GM18858 (cell line): ENCODE measurements at regions not wholly inside any gene's neighbourhood (a gene's known extent, or its start where the extent isn't known, plus 50 kb on each side); places are given as distances from the start of the nearest gene placed in this dataset.
"Not testable (repeated sequence)": the region's sequence is repeated elsewhere in the genome, so short reads cannot be mapped to it uniquely, and the experiment has no call there.

Experiments used
- ATAC-seq: cut with Tn5 transposase; IDR thresholded peaks from one replicate; pipeline ENCODE4 v1.9.1; 2021; ENCODE audit not compliant: unreplicated experiment

DNA sequence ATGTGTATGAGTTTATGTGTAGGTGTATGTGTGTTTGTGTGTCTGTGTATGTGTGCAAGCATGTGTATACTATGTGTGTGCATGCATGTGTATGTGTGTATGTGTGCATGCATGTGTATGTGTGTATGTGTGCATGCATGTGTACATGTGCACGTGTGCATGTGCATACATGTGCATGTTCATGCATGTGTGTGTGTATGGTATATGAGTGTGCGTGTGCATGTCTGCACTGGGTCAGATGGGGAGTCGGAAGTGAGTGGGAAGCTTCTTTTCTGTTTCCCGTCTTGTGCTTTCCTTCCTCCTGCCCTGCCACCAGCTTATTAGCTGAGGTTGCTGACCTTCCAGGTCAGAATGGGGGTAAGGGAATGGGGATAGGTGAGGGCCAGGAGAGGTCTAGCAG, 174.7 kb downstream of the MAP2K4 start:
- ATAC-seq: no peak

DNA sequence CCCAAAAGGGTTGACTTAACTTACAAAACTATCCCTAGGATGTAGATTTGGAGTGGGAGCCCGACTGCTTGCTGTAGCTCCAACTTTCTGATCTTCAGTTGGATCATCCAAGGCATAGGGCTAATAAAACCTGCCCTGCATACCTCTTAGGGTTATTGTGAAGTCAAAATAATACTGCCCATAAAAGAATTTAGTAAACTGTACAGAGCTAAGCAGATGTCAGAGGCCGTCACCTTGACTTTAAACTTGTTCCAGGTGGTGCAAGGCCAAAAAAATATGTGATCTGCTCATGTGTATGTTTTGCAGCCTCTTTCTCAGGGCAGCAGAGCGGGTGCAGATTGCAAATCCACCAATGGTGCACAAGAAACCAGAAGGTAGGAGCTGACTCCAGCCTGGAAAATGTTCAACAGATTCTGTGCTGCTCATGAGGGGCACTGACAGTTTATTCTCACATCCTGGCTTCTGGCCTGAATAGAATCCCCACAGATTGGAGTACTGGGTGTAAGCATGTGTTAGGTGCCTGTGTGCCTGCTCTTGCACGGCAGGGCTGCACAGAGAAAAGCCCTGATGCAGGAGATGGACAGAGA, 180.7 kb downstream of the MAP2K4 start:
- ATAC-seq: no peak

DNA sequence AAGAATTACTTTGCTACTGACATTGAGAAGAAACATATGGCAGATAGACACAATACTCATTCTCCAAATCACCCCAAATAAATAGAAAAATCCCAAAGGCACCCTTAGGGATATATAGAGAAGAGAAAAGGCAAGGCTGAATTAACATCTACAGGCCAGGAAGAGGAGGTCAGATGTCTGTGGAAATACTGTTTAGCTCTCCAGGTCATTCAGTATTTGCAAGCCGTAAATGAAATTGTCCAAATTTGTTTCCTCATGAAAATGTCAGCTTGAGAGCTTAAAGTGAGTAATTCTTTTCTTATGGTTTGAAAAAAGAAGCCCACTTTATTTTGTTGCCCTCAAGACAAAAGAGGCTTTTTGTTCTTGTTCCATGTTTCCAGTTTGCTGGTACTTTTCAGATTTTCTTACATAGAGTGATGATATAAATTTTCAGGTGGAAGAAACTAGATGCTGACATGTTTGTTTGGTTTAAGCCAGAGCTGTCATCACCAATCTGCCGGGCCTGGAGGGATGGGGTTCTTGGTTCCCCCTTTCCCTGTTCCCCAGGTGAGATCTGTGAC, 189.0 kb downstream of the MAP2K4 start:
- no peak for ATAC-seq

GRCh38 chr17:12220714-12221439, 200.2 kb downstream of the MAP2K4 start:
- not testable (repeated sequence) for ATAC-seq

- no peak for ATAC-seq
Observed at GRCh38 chr17:12222392-12222791, 201.7 kb downstream of the MAP2K4 start.

GRCh38 chr17:12227547-12227946, 206.9 kb downstream of the MAP2K4 start:
- no peak for ATAC-seq

GRCh38 chr17:12229335-12229734, 208.7 kb downstream of the MAP2K4 start:
- no peak for ATAC-seq

GRCh38 chr17:12230481-12231354, 210.0 kb downstream of the MAP2K4 start:
- no peak for ATAC-seq

DNA sequence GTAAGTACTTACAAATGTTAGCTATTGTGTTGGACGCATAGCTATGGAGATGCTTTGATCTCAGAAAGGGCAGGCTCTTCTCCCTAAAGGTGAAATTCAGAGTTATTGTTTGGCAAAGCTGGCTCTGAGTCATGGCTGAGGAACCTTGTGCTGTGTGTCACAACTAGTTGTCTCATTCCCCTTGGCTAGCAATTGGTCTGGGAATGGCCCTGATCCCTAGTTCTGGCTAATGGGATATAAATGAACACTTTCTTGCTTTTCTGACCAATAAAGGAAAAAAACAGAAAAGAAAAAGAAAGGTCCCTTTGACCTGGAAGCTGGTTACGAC, 210.6 kb downstream of the MAP2K4 start:
- ATAC-seq: no peak

DNA sequence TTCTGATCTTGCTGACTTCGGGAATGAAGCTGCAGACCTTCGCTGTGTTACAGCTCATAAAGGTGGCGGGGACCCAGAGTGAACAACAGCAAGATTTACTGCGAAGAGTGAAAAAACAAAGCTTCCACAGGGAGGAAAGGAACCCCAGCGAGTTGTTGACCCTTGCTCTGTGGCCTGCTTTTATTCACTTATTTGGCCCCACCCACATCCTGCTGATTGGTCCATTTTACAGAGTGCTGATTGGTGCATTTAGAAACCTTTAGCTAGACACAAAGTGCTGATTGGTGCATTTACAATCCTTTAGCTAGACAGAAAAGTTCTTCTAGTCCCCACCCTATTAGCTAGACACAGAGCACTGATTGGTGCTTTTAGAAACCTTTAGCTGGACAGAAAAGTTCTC, 218.3 kb downstream of the MAP2K4 start:
- not testable (repeated sequence) for ATAC-seq

GRCh38 chr17:12242345-12242954, 221.8 kb downstream of the MAP2K4 start:
- ATAC-seq: no peak

DNA sequence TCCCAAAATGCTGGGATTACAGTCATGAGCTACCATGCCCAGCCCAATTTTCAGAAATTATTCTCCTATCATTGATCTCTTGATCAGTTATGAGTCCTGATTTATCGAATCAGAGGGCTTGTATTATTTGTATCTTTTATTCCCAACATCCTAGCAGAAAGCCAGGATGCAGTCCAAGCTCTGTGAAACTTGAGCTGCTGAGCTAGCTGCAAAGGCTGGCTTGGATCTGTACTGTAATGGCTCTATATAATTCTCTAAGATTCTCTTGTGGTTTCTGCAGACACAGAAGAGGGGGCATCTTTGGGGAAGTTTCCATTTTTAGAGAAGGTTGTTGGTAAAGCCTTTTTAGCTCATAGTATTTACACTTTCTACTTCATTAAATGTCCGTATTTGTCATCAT, 227.1 kb downstream of the MAP2K4 start:
- ATAC-seq: no peak

DNA sequence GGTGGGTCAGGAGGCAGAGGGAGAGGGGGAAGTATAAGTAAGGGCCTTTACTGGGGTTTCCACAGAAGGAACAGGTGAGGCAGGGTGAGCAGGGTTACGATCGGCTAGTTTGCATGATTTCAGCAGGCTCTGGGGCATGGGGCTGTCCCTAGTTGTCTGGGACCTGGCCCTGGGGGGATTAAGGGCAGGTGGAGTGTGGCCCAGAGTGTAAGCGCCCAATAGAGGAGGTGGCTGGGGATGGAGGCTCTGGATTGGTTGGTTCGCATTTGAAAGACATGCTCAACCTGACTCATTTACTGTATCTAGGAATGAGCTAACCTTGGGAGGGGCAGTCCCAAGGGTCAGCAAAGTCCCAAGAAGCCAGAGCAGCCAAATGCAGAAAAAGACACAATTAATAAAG, 230.3 kb downstream of the MAP2K4 start:
- no peak for ATAC-seq

- ATAC-seq: no peak
Observed at GRCh38 chr17:12252462-12252861, 231.8 kb downstream of the MAP2K4 start.

- no peak for ATAC-seq
Observed at GRCh38 chr17:12254460-12254859, 233.8 kb downstream of the MAP2K4 start.

- ATAC-seq: peak; percentile 74
Observed at GRCh38 chr17:12256380-12256995, 235.8 kb downstream of the MAP2K4 start.

DNA sequence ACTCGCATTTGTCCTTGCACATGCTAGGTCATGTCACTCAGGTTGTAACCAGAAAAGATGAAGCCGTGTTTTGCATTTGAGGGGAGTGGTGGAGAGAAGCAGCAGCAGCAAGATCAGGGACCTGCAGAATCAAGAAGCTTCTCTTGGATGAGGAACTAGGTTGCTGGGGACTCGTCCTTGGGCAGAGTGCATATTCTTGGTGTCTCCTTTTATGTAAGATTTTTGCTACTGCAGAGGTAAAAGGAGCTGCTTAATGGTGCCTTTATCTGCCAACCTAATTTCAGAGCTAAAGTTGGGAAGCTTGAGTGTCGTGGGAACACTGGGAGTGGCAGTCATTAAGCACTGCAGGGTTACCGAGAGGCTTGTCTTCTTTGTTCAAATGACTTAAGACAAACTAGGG, 236.5 kb downstream of the MAP2K4 start:
- no peak for ATAC-seq

- ATAC-seq: no peak
Observed at GRCh38 chr17:12261354-12261753, 240.7 kb downstream of the MAP2K4 start.

GRCh38 chr17:12269751-12270150, 249.1 kb downstream of the MAP2K4 start:
- no peak for ATAC-seq

DNA sequence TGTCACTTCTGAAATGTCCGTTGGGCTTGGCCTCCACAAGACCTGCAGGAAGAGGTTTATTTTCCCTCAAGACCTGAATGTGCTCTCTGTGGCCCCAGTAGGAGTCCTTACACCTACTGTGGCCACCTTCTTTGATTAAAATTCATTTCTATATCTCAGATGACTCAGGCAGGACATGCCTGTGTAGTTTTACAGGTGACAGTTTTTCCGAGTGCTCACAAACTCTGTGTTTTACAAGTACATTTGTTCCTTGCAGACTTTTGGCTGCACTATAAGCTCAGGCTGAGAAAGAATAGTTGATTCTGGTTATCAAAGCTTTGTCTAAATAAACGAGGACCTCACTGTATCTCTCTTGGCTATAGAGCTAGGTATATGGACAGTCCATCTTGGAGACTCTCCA, 257.1 kb downstream of the MAP2K4 start:
- ATAC-seq: no peak

GRCh38 chr17:12282056-12282455, 261.4 kb downstream of the MAP2K4 start:
- no peak for ATAC-seq
